ENCODE measurements at regions not wholly inside any gene's neighbourhood (a gene's known extent, or its start where the extent isn't known, plus 50 kb on each side); places are given as distances from the start of the nearest gene placed in this dataset.

GRCh38 chr2:134014196-134014960 lies 239.5 kb upstream of the MGAT5 start:
- Mint-ChIP-seq H3K4me1 (ENCODE audit: unreplicated experiment) (peaks cover 3% of the 10 kb centered on the region), H3K4me3 (ENCODE audit: unreplicated experiment) (no peak overlapping the region), H3K36me3 (ENCODE audit: unreplicated experiment) (no peaks in the 10 kb centered on the region), H3K27me3 (ENCODE audit: unreplicated experiment) (no peaks in the 10 kb centered on the region), H3K27ac (ENCODE audit: unreplicated experiment) (no peak overlapping the region), H3K9me3 (ENCODE audit: unreplicated experiment) (no peaks in the 10 kb centered on the region)
- no peak for DNase-seq (ENCODE audit: extremely low spot score, unreplicated experiment)
- TF ChIP-seq, protein P1, sequence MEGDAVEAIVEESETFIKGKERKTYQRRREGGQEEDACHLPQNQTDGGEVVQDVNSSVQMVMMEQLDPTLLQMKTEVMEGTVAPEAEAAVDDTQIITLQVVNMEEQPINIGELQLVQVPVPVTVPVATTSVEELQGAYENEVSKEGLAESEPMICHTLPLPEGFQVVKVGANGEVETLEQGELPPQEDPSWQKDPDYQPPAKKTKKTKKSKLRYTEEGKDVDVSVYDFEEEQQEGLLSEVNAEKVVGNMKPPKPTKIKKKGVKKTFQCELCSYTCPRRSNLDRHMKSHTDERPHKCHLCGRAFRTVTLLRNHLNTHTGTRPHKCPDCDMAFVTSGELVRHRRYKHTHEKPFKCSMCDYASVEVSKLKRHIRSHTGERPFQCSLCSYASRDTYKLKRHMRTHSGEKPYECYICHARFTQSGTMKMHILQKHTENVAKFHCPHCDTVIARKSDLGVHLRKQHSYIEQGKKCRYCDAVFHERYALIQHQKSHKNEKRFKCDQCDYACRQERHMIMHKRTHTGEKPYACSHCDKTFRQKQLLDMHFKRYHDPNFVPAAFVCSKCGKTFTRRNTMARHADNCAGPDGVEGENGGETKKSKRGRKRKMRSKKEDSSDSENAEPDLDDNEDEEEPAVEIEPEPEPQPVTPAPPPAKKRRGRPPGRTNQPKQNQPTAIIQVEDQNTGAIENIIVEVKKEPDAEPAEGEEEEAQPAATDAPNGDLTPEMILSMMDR (IDR thresholded peaks at IDR 0.05) = no peak

GRCh38 chr2:134019871-134020270 lies 234.0 kb upstream of the MGAT5 start:
- Mint-ChIP-seq H3K4me3 (ENCODE audit: unreplicated experiment) (no peak overlapping the region), H3K27ac (ENCODE audit: unreplicated experiment) (no peak overlapping the region), H3K36me3 (ENCODE audit: unreplicated experiment) (no peaks in the 10 kb centered on the region), H3K9me3 (ENCODE audit: unreplicated experiment) (no peaks in the 10 kb centered on the region), H3K4me1 (ENCODE audit: unreplicated experiment) (no peaks in the 10 kb centered on the region), H3K27me3 (ENCODE audit: unreplicated experiment) (no peaks in the 10 kb centered on the region)
- TF ChIP-seq, protein P1 (IDR thresholded peaks at IDR 0.05) = no peak
- DNase-seq (ENCODE audit: extremely low spot score, unreplicated experiment) = no peak

- Mint-ChIP-seq H3K9me3 (ENCODE audit: unreplicated experiment) (no peaks in the 10 kb centered on the region), H3K27me3 (ENCODE audit: unreplicated experiment) (no peaks in the 10 kb centered on the region), H3K4me1 (ENCODE audit: unreplicated experiment) (no peaks in the 10 kb centered on the region), H3K27ac (ENCODE audit: unreplicated experiment) (no peak overlapping the region), H3K4me3 (ENCODE audit: unreplicated experiment) (no peak overlapping the region), H3K36me3 (ENCODE audit: unreplicated experiment) (no peaks in the 10 kb centered on the region)
- no peak for DNase-seq (ENCODE audit: extremely low spot score, unreplicated experiment)
- TF ChIP-seq, protein P1 (IDR thresholded peaks at IDR 0.05) = no peak
Observed at GRCh38 chr2:134020608-134021007, 233.3 kb upstream of the MGAT5 start.

DNA sequence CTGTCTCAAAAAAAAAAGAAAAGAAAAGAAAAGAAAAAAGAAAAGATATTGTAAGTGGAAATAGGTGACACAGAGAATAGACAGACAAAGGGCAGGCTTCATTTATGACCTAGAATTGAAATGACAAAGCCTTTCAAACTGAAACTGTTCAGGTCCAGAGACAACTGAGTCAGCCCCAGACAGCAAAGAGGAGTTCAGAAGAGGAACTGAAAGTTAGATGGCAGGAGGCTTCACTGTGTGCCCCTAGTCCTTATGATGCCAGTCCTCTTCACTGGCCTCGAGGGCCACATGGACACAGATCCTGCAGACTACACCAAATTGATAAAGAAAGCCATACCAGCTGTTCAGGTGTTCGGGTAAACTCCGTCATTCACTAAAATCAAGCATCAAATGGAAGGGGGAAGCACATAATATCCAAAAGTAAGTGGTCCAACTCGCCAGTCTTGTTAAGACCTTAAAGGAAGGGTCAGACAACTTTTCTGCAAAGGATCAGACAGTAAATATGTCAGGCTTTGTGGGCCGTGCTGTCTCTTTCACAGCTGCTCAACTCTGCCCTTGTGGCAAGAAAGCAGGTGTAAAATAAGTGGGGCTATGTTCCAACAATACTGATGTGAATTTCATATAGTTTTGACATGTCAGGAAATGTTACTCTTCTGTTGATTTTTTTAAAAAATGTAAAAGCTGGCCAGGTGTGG lies 231.9 kb upstream of the MGAT5 start:
- Mint-ChIP-seq H3K4me1 (ENCODE audit: unreplicated experiment) (no peaks in the 10 kb centered on the region), H3K27ac (ENCODE audit: unreplicated experiment) (no peak overlapping the region), H3K36me3 (ENCODE audit: unreplicated experiment) (no peaks in the 10 kb centered on the region), H3K27me3 (ENCODE audit: unreplicated experiment) (peaks cover 2% of the 10 kb centered on the region), H3K9me3 (ENCODE audit: unreplicated experiment) (no peaks in the 10 kb centered on the region), H3K4me3 (ENCODE audit: unreplicated experiment) (no peak overlapping the region)
- no peak for DNase-seq (ENCODE audit: extremely low spot score, unreplicated experiment)
- TF ChIP-seq, protein P1 (IDR thresholded peaks at IDR 0.05) = no peak

GRCh38 chr2:134023854-134024253 lies 230.0 kb upstream of the MGAT5 start:
- Mint-ChIP-seq H3K4me1 (ENCODE audit: unreplicated experiment) (no peaks in the 10 kb centered on the region), H3K27ac (ENCODE audit: unreplicated experiment) (no peak overlapping the region), H3K4me3 (ENCODE audit: unreplicated experiment) (no peak overlapping the region), H3K27me3 (ENCODE audit: unreplicated experiment) (peaks cover 2% of the 10 kb centered on the region), H3K9me3 (ENCODE audit: unreplicated experiment) (no peaks in the 10 kb centered on the region), H3K36me3 (ENCODE audit: unreplicated experiment) (no peaks in the 10 kb centered on the region)
- TF ChIP-seq, protein P1 (IDR thresholded peaks at IDR 0.05) = no peak
- no peak for DNase-seq (ENCODE audit: extremely low spot score, unreplicated experiment)

All from osteocyte (in vitro differentiated cells).